PFSK-1 (cell line): ENCODE measurements at regions not wholly inside any gene's neighbourhood (a gene's known extent, or its start where the extent isn't known, plus 50 kb on each side); places are given as distances from the start of the nearest gene placed in this dataset.

Source experiments
- FOXP2 ChIP-seq: optimal IDR thresholded peaks from 2 replicates; pipeline ENCODE3; 2011; ENCODE audit warnings: borderline replicate concordance, control low read depth, inconsistent platforms; ENCODE audit not compliant: insufficient read depth; ENCODE audit errors: extremely low read length, extremely low read depth
- POLR2AphosphoS5 ChIP-seq: IDR thresholded peaks from 2 replicates; pipeline ENCODE4 v1.6.1; 2012; ENCODE audit warnings: low read depth, mild to moderate bottlenecking, control low read depth, low read length, moderate library complexity
- SIN3A ChIP-seq: IDR thresholded peaks from 2 replicates; pipeline ENCODE4 v1.6.1; 2012; ENCODE audit warnings: mild to moderate bottlenecking, low read length, moderate library complexity, borderline replicate concordance; ENCODE audit not compliant: insufficient read depth
- TAF1 ChIP-seq: IDR thresholded peaks from 2 replicates; pipeline ENCODE4 v1.6.1; 2012; ENCODE audit warnings: low read length, control low read depth, borderline replicate concordance; ENCODE audit not compliant: insufficient read depth
- TF ChIP-seq, protein P1 (sequence below), 2 experiments: IDR thresholded peaks; 2 replicates each; pipeline versions ENCODE4 v1.6.1 to v1.8.0; 2011 to 2012; ENCODE audit warnings: low read depth in 2 of 2, low read length in 2 of 2, control low read depth in 1 of 2, inconsistent platforms in 1 of 2, mild to moderate bottlenecking in 1 of 2, moderate library complexity in 1 of 2; ENCODE audit not compliant: insufficient read depth in 1 of 2

- TF ChIP-seq POLR2AphosphoS5 (no peak), SIN3A (no peak), FOXP2 (no peak), TAF1 (no peak)
These were observed 837.6 kb upstream of the SLC10A2 start for GRCh38 chr13:103903790-103904189.

GRCh38 chr13:103898481-103898880 lies 832.3 kb upstream of the SLC10A2 start:
- TF ChIP-seq FOXP2 (no peak), POLR2AphosphoS5 (no peak), SIN3A (no peak), TAF1 (no peak)
- TF ChIP-seq, protein P1, sequence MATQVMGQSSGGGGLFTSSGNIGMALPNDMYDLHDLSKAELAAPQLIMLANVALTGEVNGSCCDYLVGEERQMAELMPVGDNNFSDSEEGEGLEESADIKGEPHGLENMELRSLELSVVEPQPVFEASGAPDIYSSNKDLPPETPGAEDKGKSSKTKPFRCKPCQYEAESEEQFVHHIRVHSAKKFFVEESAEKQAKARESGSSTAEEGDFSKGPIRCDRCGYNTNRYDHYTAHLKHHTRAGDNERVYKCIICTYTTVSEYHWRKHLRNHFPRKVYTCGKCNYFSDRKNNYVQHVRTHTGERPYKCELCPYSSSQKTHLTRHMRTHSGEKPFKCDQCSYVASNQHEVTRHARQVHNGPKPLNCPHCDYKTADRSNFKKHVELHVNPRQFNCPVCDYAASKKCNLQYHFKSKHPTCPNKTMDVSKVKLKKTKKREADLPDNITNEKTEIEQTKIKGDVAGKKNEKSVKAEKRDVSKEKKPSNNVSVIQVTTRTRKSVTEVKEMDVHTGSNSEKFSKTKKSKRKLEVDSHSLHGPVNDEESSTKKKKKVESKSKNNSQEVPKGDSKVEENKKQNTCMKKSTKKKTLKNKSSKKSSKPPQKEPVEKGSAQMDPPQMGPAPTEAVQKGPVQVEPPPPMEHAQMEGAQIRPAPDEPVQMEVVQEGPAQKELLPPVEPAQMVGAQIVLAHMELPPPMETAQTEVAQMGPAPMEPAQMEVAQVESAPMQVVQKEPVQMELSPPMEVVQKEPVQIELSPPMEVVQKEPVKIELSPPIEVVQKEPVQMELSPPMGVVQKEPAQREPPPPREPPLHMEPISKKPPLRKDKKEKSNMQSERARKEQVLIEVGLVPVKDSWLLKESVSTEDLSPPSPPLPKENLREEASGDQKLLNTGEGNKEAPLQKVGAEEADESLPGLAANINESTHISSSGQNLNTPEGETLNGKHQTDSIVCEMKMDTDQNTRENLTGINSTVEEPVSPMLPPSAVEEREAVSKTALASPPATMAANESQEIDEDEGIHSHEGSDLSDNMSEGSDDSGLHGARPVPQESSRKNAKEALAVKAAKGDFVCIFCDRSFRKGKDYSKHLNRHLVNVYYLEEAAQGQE (IDR thresholded peaks at IDR 0.05; ENCODE audit: insufficient read depth in 1 of 2, low read depth in 2 of 2, low read length in 2 of 2): no peak

GRCh38 chr13:103895835-103896531 lies 829.8 kb upstream of the SLC10A2 start:
- TF ChIP-seq SIN3A: no peak
- TF ChIP-seq, protein P1 (IDR thresholded peaks at IDR 0.05; ENCODE audit: insufficient read depth in 1 of 2, low read depth in 2 of 2, low read length in 2 of 2): no peak

- TF ChIP-seq, protein P1 (IDR thresholded peaks at IDR 0.05; ENCODE audit: insufficient read depth in 1 of 2, low read depth in 2 of 2, low read length in 2 of 2): no peak
- no peak for TF ChIP-seq SIN3A
- TF ChIP-seq TAF1: no peak
- TF ChIP-seq FOXP2: no peak
- no peak for TF ChIP-seq POLR2AphosphoS5
These were observed 828.4 kb upstream of the SLC10A2 start for GRCh38 chr13:103894626-103895025.

- TF ChIP-seq, protein P1 (IDR thresholded peaks at IDR 0.05; ENCODE audit: insufficient read depth in 1 of 2, low read depth in 2 of 2, low read length in 2 of 2): no peak
- TF ChIP-seq FOXP2: no peak
- no peak for TF ChIP-seq SIN3A
- TF ChIP-seq POLR2AphosphoS5: no peak
- no peak for TF ChIP-seq TAF1
These were observed 818.0 kb upstream of the SLC10A2 start for GRCh38 chr13:103884101-103884723.
